HG03108 (cell line): ENCODE measurements at regions not wholly inside any gene's neighbourhood (a gene's known extent, or its start where the extent isn't known, plus 50 kb on each side); places are given as distances from the start of the nearest gene placed in this dataset.
"Not testable (repeated sequence)": the region's sequence is repeated elsewhere in the genome, so short reads cannot be mapped to it uniquely, and the experiment has no call there.

Experiments used
- ATAC-seq: cut with Tn5 transposase; IDR thresholded peaks from one replicate; pipeline ENCODE4 v1.9.1; 2021; ENCODE audit warnings: moderate library complexity; ENCODE audit not compliant: unreplicated experiment

- ATAC-seq, result not testable (repeated sequence)
These were observed 167.6 kb upstream of the CXXC4 start for GRCh38 chr4:104662269-104662668.

GRCh38 chr4:104677116-104677515 is 182.4 kb upstream of the CXXC4 start:
- no peak for ATAC-seq

- no peak for ATAC-seq
These were observed 187.6 kb upstream of the CXXC4 start for GRCh38 chr4:104682311-104682710.

GRCh38 chr4:104693601-104694201 is 199.0 kb upstream of the CXXC4 start:
- ATAC-seq, result no peak

GRCh38 chr4:104716584-104716983 is 221.9 kb upstream of the CXXC4 start:
- ATAC-seq, result no peak

GRCh38 chr4:104719539-104720230 is 225.0 kb upstream of the CXXC4 start:
- ATAC-seq, result peak; percentile 99

GRCh38 chr4:104722467-104722866 is 227.8 kb upstream of the CXXC4 start:
- ATAC-seq, result no peak

GRCh38 chr4:104726002-104726401 is 231.3 kb upstream of the CXXC4 start:
- ATAC-seq, result no peak

- no peak for ATAC-seq
These were observed 232.9 kb upstream of the CXXC4 start for GRCh38 chr4:104727643-104728042.

- no peak for ATAC-seq
These were observed 233.9 kb upstream of the CXXC4 start for GRCh38 chr4:104728380-104729122.

- ATAC-seq, result no peak
These were observed 238.1 kb upstream of the CXXC4 start for GRCh38 chr4:104732766-104733165.

- no peak for ATAC-seq
These were observed 240.5 kb upstream of the CXXC4 start for GRCh38 chr4:104735174-104735573.

GRCh38 chr4:104740161-104740560 is 245.5 kb upstream of the CXXC4 start:
- no peak for ATAC-seq

- peak; percentile 94 for ATAC-seq
These were observed 248.5 kb upstream of the CXXC4 start for GRCh38 chr4:104743215-104743653.

- no peak for ATAC-seq
These were observed 252.9 kb upstream of the CXXC4 start for GRCh38 chr4:104747635-104748034.

GRCh38 chr4:104749062-104749461 is 254.4 kb upstream of the CXXC4 start:
- peak; percentile 37 for ATAC-seq

GRCh38 chr4:104750008-104750407 is 255.3 kb upstream of the CXXC4 start:
- no peak for ATAC-seq

GRCh38 chr4:104751468-104751867 is 256.8 kb upstream of the CXXC4 start:
- no peak for ATAC-seq

GRCh38 chr4:104752337-104752736 is 257.6 kb upstream of the CXXC4 start:
- peak; percentile 77 for ATAC-seq

GRCh38 chr4:104756837-104757236 is 262.1 kb upstream of the CXXC4 start:
- ATAC-seq, result no peak

- ATAC-seq, result no peak
These were observed 263.9 kb upstream of the CXXC4 start for GRCh38 chr4:104758574-104758973.
